Skeletal muscle satellite cell (primary cell): ENCODE measurements at regions not wholly inside any gene's neighbourhood (a gene's known extent, or its start where the extent isn't known, plus 50 kb on each side); places are given as distances from the start of the nearest gene placed in this dataset.

Experiments
- H3K27me3 ChIP-seq: 2 replicates; pipeline ENCODE4 v1.7.0; 2013; ENCODE audit warnings: low read length; ENCODE audit not compliant: control insufficient read depth, insufficient read depth
- H3K36me3 ChIP-seq: 2 replicates; pipeline ENCODE4 v1.7.0; 2013; ENCODE audit warnings: mild to moderate bottlenecking, control low read depth, low read length; ENCODE audit not compliant: insufficient read depth
- H3K4me1 ChIP-seq: 2 replicates; pipeline ENCODE4 v1.7.0; 2013; ENCODE audit warnings: low read length; ENCODE audit not compliant: control insufficient read depth, insufficient read depth
- H3K4me2 ChIP-seq: 2 replicates; pipeline ENCODE4 v1.7.0; 2013; ENCODE audit warnings: mild to moderate bottlenecking, low read length
- H3K4me3 ChIP-seq: 2 replicates; pipeline ENCODE4 v1.7.0; 2013; ENCODE audit warnings: low read length
- H3K9ac ChIP-seq: 2 replicates; pipeline ENCODE4 v1.7.0; 2013; ENCODE audit warnings: mild to moderate bottlenecking, low read depth, low read length, moderate library complexity
- H3K9me3 ChIP-seq: replicated peaks from 2 replicates; pipeline ENCODE4 v1.7.0; 2013; ENCODE audit warnings: mild to moderate bottlenecking, control low read depth, low read length

GRCh38 chr5:148951612-148952011, 111.2 kb downstream of the SH3TC2 start:
- H3K9me3 ChIP-seq: no peaks in the 10 kb centered on the region
- no peak overlapping the region for H3K9ac ChIP-seq
- no peaks in the 10 kb centered on the region for H3K36me3 ChIP-seq
- peaks cover 7% of the 10 kb centered on the region for H3K4me1 ChIP-seq
- no peak overlapping the region for H3K4me3 ChIP-seq
- no peaks in the 10 kb centered on the region for H3K27me3 ChIP-seq
- no peak overlapping the region for H3K4me2 ChIP-seq

- peaks cover 7% of the 10 kb centered on the region for H3K4me1 ChIP-seq
- H3K9me3 ChIP-seq: no peaks in the 10 kb centered on the region
- no peaks in the 10 kb centered on the region for H3K36me3 ChIP-seq
- H3K4me2 ChIP-seq: no peak overlapping the region
- no peak overlapping the region for H3K9ac ChIP-seq
- H3K4me3 ChIP-seq: no peak overlapping the region
- no peaks in the 10 kb centered on the region for H3K27me3 ChIP-seq
Measured at GRCh38 chr5:148952097-148952867, 110.6 kb downstream of the SH3TC2 start.

- Histone ChIP-seq H3K27me3 (no peaks in the 10 kb centered on the region), H3K4me3 (no peak overlapping the region), H3K9ac (no peak overlapping the region), H3K9me3 (no peaks in the 10 kb centered on the region), H3K4me2 (no peak overlapping the region), H3K36me3 (no peaks in the 10 kb centered on the region), H3K4me1 (peaks cover 7% of the 10 kb centered on the region)
Measured at GRCh38 chr5:148953711-148954110, 109.2 kb downstream of the SH3TC2 start.
